ENCODE measurements at regions not wholly inside any gene's neighbourhood (a gene's known extent, or its start where the extent isn't known, plus 50 kb on each side); places are given as distances from the start of the nearest gene placed in this dataset.

- WGBS: 87% methylated on average over 4 of the region's 4 CpGs
- Histone ChIP-seq H3K4me3 (ENCODE audit: low read length) (no peak overlapping the region), H3K27me3 (ENCODE audit: insufficient read depth, low read length) (no peaks in the 10 kb centered on the region), H3K9me3 (ENCODE audit: insufficient read depth, low read depth, low read length) (no peaks in the 10 kb centered on the region), H3K36me3 (ENCODE audit: insufficient read depth, low read length) (no peaks in the 10 kb centered on the region), H3K9ac (ENCODE audit: low read depth, low read length) (no peak overlapping the region), H3K4me1 (ENCODE audit: insufficient read depth, low read length) (peaks cover 5% of the 10 kb centered on the region; the same call in 1 of the 2 replicates), H3K27ac (ENCODE audit: low read depth, low read length) (no peak overlapping the region)
Measured at GRCh38 chr3:162492446-162493081, 996.0 kb downstream of the OTOL1 start.

DNA sequence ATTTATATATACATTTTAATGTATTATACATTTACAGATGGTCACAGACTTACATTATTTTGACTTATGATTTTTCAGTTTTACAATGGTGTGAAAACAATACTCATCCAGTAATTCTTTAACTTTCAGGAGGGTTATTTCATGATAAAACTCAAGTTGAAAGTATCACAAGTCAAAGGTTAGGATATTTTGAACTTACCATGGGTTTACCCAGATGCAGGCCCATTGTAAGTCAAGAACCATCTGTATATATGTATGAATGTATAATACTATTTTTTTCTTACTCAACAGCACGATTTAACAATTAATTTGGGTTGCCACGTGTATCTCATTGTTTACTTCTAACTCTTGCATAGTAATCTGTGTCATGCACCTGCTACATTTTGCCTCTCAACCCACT lies 1002.0 kb downstream of the OTOL1 start:
- Histone ChIP-seq H3K9me3 (ENCODE audit: insufficient read depth, low read depth, low read length) (no peaks in the 10 kb centered on the region), H3K4me1 (ENCODE audit: insufficient read depth, low read length) (no peaks in the 10 kb centered on the region), H3K36me3 (ENCODE audit: insufficient read depth, low read length) (no peaks in the 10 kb centered on the region), H3K9ac (ENCODE audit: low read depth, low read length) (no peak overlapping the region), H3K4me3 (ENCODE audit: low read length) (no peak overlapping the region), H3K27me3 (ENCODE audit: insufficient read depth, low read length) (no peaks in the 10 kb centered on the region), H3K27ac (ENCODE audit: low read depth, low read length) (no peak overlapping the region)
- 92% methylated on average over 2 of the region's 2 CpGs for WGBS

GRCh38 chr3:162507397-162507796 lies 1010.8 kb downstream of the OTOL1 start:
- Histone ChIP-seq H3K27ac (ENCODE audit: low read depth, low read length) (no peak overlapping the region), H3K27me3 (ENCODE audit: insufficient read depth, low read length) (no peaks in the 10 kb centered on the region), H3K36me3 (ENCODE audit: insufficient read depth, low read length) (no peaks in the 10 kb centered on the region), H3K9me3 (ENCODE audit: insufficient read depth, low read depth, low read length) (no peaks in the 10 kb centered on the region), H3K9ac (ENCODE audit: low read depth, low read length) (no peak overlapping the region), H3K4me3 (ENCODE audit: low read length) (no peak overlapping the region), H3K4me1 (ENCODE audit: insufficient read depth, low read length) (no peaks in the 10 kb centered on the region)
- WGBS: no CpG with 5 or more reads among the region's 1 CpG

DNA sequence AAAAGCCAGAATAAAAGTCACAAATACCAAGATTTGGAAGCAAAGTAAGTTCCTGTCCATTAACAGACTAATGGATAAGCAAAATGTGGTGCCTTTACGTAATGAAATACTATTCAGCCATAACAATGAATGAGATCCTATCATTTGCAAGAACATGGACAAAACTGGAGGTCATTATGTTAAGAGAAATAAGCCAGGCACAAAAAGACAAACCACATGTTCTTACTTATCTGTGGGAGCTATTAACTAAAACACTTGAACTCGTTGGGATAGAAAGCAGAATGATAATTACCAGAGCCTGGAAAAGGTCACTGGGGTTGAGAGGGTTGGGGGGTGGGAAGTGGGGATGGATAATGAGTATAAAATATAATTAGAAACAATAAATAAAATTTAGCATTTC lies 1015.9 kb downstream of the OTOL1 start:
- 100% methylated on average over 2 of the region's 2 CpGs for WGBS
- no peaks in the 10 kb centered on the region for H3K36me3 ChIP-seq (ENCODE audit: insufficient read depth, low read length)
- no peak overlapping the region for H3K4me3 ChIP-seq (ENCODE audit: low read length)
- H3K9me3 ChIP-seq (ENCODE audit: insufficient read depth, low read depth, low read length): no peaks in the 10 kb centered on the region
- no peaks in the 10 kb centered on the region for H3K27me3 ChIP-seq (ENCODE audit: insufficient read depth, low read length)
- no peaks in the 10 kb centered on the region for H3K4me1 ChIP-seq (ENCODE audit: insufficient read depth, low read length)
- H3K27ac ChIP-seq (ENCODE audit: low read depth, low read length): no peak overlapping the region
- H3K9ac ChIP-seq (ENCODE audit: low read depth, low read length): no peak overlapping the region

- Histone ChIP-seq H3K27ac (ENCODE audit: low read depth, low read length) (no peak overlapping the region), H3K9me3 (ENCODE audit: insufficient read depth, low read depth, low read length) (no peaks in the 10 kb centered on the region), H3K4me3 (ENCODE audit: low read length) (no peak overlapping the region), H3K27me3 (ENCODE audit: insufficient read depth, low read length) (no peaks in the 10 kb centered on the region), H3K9ac (ENCODE audit: low read depth, low read length) (no peak overlapping the region), H3K36me3 (ENCODE audit: insufficient read depth, low read length) (no peaks in the 10 kb centered on the region), H3K4me1 (ENCODE audit: insufficient read depth, low read length) (no peaks in the 10 kb centered on the region)
Measured at GRCh38 chr3:162517110-162517509, 1020.5 kb downstream of the OTOL1 start.

GRCh38 chr3:162521669-162522068 lies 1025.1 kb downstream of the OTOL1 start:
- Histone ChIP-seq H3K27me3 (ENCODE audit: insufficient read depth, low read length) (no peaks in the 10 kb centered on the region), H3K27ac (ENCODE audit: low read depth, low read length) (no peak overlapping the region), H3K9me3 (ENCODE audit: insufficient read depth, low read depth, low read length) (no peaks in the 10 kb centered on the region), H3K4me3 (ENCODE audit: low read length) (no peak overlapping the region), H3K9ac (ENCODE audit: low read depth, low read length) (no peak overlapping the region), H3K36me3 (ENCODE audit: insufficient read depth, low read length) (no peaks in the 10 kb centered on the region), H3K4me1 (ENCODE audit: insufficient read depth, low read length) (peaks cover 10% of the 10 kb centered on the region; the same call in 1 of the 2 replicates)
- 90% methylated on average over 2 of the region's 2 CpGs for WGBS

DNA sequence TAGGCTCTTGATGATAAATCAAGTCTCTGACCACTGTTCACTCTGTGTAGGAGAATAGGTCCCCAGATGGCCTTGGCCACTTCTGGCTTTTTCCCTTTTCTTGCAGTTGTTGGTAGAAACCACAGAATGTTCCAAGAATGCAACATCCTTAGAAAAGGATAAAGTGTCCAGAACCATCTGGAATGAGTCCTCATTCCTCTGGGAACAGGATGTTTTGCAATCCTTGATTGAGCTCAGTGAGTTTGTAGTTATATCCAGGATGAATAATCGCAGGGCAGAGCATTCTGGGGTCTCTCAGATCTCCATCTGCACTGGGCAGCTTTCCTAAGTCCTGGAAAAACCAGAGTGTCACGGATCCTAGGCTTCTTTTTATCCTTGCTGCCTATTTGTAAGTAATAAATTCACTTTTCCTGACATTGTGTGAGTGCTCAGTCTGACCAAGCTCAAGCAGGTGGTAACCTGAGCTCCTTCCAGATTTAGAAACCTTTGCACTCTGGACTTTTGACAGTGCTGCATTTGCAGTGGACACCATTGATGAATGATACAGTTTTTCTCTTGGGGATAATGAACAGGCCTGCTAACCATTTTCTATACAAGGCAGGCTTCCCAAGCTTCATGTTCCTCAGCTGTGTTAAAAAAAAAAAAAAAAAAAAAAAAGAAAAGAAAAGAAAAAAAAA lies 1028.6 kb downstream of the OTOL1 start:
- H3K9me3 ChIP-seq (ENCODE audit: insufficient read depth, low read depth, low read length): no peaks in the 10 kb centered on the region
- peaks cover 10% of the 10 kb centered on the region; the same call in 1 of the 2 replicates for H3K4me1 ChIP-seq (ENCODE audit: insufficient read depth, low read length)
- H3K27ac ChIP-seq (ENCODE audit: low read depth, low read length): no peak overlapping the region
- H3K36me3 ChIP-seq (ENCODE audit: insufficient read depth, low read length): no peaks in the 10 kb centered on the region
- H3K27me3 ChIP-seq (ENCODE audit: insufficient read depth, low read length): no peaks in the 10 kb centered on the region
- H3K9ac ChIP-seq (ENCODE audit: low read depth, low read length): no peak overlapping the region
- no peak overlapping the region for H3K4me3 ChIP-seq (ENCODE audit: low read length)
- WGBS: 89% methylated on average over 2 of the region's 2 CpGs

DNA sequence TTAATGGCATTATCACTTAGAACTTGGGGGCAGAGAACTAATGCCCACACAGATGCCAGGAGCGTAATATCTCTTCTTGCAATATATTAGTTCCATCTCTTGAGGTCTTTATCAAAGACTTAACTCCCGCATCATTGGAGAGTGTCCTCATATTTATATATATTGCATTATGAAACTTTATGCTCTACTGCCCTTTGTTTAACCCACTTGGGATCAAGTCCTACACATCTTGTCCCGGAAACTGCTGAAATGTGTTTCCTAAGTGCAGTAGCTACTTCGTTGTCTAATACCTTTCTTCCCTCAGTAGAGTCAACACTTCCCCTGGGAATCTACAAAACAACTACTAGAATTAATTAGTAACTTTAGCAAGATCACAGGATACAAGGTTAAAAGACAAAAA lies 1029.2 kb downstream of the OTOL1 start:
- H3K36me3 ChIP-seq (ENCODE audit: insufficient read depth, low read length): no peaks in the 10 kb centered on the region
- no peak overlapping the region for H3K4me3 ChIP-seq (ENCODE audit: low read length)
- no peaks in the 10 kb centered on the region for H3K9me3 ChIP-seq (ENCODE audit: insufficient read depth, low read depth, low read length)
- no peak overlapping the region for H3K9ac ChIP-seq (ENCODE audit: low read depth, low read length)
- no peak overlapping the region for H3K27ac ChIP-seq (ENCODE audit: low read depth, low read length)
- 90% methylated on average over 3 of the region's 4 CpGs for WGBS
- no peaks in the 10 kb centered on the region for H3K27me3 ChIP-seq (ENCODE audit: insufficient read depth, low read length)
- H3K4me1 ChIP-seq (ENCODE audit: insufficient read depth, low read length): peaks cover 10% of the 10 kb centered on the region; the same call in 1 of the 2 replicates

- no peaks in the 10 kb centered on the region for H3K27me3 ChIP-seq (ENCODE audit: insufficient read depth, low read length)
- no peaks in the 10 kb centered on the region for H3K4me1 ChIP-seq (ENCODE audit: insufficient read depth, low read length)
- 94% methylated on average over 2 of the region's 2 CpGs for WGBS
- no peak overlapping the region for H3K27ac ChIP-seq (ENCODE audit: low read depth, low read length)
- no peaks in the 10 kb centered on the region for H3K9me3 ChIP-seq (ENCODE audit: insufficient read depth, low read depth, low read length)
- H3K36me3 ChIP-seq (ENCODE audit: insufficient read depth, low read length): no peaks in the 10 kb centered on the region
- H3K4me3 ChIP-seq (ENCODE audit: low read length): no peak overlapping the region
- no peak overlapping the region for H3K9ac ChIP-seq (ENCODE audit: low read depth, low read length)
Measured at GRCh38 chr3:162534431-162534830, 1037.8 kb downstream of the OTOL1 start.

DNA sequence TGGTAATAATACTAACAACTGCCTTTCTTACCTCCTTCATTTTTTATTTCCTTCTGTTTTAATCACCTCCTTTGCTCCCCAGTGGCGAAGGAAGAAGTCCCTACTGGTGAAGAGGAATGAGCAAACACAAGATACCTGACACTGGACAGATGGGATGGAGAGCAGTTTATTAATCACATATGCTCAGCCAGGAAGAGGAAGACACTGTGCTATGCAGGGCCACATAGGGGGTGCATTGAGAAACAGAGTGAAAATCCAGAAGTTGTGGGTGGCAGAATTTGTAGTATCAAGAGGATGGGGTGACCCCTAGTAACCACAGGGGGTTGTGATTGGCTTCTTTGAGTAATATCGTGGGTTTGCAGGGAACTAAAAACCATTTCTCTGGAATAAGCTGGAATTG lies 1041.9 kb downstream of the OTOL1 start:
- Histone ChIP-seq H3K4me3 (ENCODE audit: low read length) (no peak overlapping the region), H3K27me3 (ENCODE audit: insufficient read depth, low read length) (no peaks in the 10 kb centered on the region), H3K27ac (ENCODE audit: low read depth, low read length) (no peak overlapping the region), H3K36me3 (ENCODE audit: insufficient read depth, low read length) (no peaks in the 10 kb centered on the region), H3K9ac (ENCODE audit: low read depth, low read length) (no peak overlapping the region), H3K4me1 (ENCODE audit: insufficient read depth, low read length) (no peaks in the 10 kb centered on the region), H3K9me3 (ENCODE audit: insufficient read depth, low read depth, low read length) (no peaks in the 10 kb centered on the region)
- WGBS: 75% methylated on average over 2 of the region's 2 CpGs

GRCh38 chr3:162538906-162539305 lies 1042.3 kb downstream of the OTOL1 start:
- H3K36me3 ChIP-seq (ENCODE audit: insufficient read depth, low read length): no peaks in the 10 kb centered on the region
- WGBS: 90% methylated on average over 3 of the region's 3 CpGs
- no peak overlapping the region for H3K4me3 ChIP-seq (ENCODE audit: low read length)
- no peaks in the 10 kb centered on the region for H3K4me1 ChIP-seq (ENCODE audit: insufficient read depth, low read length)
- H3K9me3 ChIP-seq (ENCODE audit: insufficient read depth, low read depth, low read length): no peaks in the 10 kb centered on the region
- H3K27me3 ChIP-seq (ENCODE audit: insufficient read depth, low read length): no peaks in the 10 kb centered on the region
- H3K9ac ChIP-seq (ENCODE audit: low read depth, low read length): no peak overlapping the region
- no peak overlapping the region for H3K27ac ChIP-seq (ENCODE audit: low read depth, low read length)

DNA sequence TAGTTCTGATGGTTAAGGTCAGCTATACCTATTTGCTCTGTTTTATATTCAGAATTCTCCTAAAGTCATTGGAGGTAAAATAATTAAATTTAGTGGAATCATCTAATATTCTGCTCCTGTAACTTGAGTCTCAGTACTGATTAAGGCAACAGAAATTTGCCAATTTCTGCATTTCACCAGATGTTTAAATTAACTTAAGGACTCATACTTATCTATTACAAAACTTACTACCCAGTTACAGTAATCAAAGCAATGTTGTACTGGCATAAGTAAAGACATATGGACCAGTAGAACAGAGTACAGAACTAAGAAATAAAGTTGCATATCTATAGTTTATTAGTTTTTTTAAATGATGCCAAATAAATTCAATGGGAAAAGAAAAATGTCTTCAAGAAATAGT lies 1043.8 kb downstream of the OTOL1 start:
- no peaks in the 10 kb centered on the region for H3K27me3 ChIP-seq (ENCODE audit: insufficient read depth, low read length)
- H3K9me3 ChIP-seq (ENCODE audit: insufficient read depth, low read depth, low read length): no peaks in the 10 kb centered on the region
- H3K27ac ChIP-seq (ENCODE audit: low read depth, low read length): no peak overlapping the region
- no peak overlapping the region for H3K9ac ChIP-seq (ENCODE audit: low read depth, low read length)
- no peak overlapping the region for H3K4me3 ChIP-seq (ENCODE audit: low read length)
- H3K36me3 ChIP-seq (ENCODE audit: insufficient read depth, low read length): no peaks in the 10 kb centered on the region
- H3K4me1 ChIP-seq (ENCODE audit: insufficient read depth, low read length): no peaks in the 10 kb centered on the region

All from HUES64 (cell line).